A549 (cell line): ENCODE measurements at regions not wholly inside any gene's neighbourhood (a gene's known extent, or its start where the extent isn't known, plus 50 kb on each side); places are given as distances from the start of the nearest gene placed in this dataset.
"Not testable (repeated sequence)": the region's sequence is repeated elsewhere in the genome, so short reads cannot be mapped to it uniquely, and the experiment has no call there.

Experiments used
- ATAC-seq, 2 experiments: fragments of 200-7000 bp in 1 of 2; fragments of >200 bp in 1 of 2; cut with Nextera tagmentation in 1 of 2; cut with Tn5 transposase in 1 of 2; 3 replicates each; pipeline versions ENCODE4 v1.8.0 to v1.9.1; 2018 to 2020; ENCODE audit warnings: mild to moderate bottlenecking in 1 of 2, moderate library complexity in 1 of 2
- CTCF ChIA-PET: fragments of 300-600 bp; sonication (Branson Sonifier 250); formaldehyde crosslinking; extraction: SDS; loops from one replicate; lab custom pipeline; 2021; ENCODE audit warnings: antibody characterized with exemption, inconsistent platforms; lab: Yijun Ruan, JAX
- POLR2A ChIA-PET: fragments of 350-600 bp; formaldehyde crosslinking; extraction: SDS; loops from one replicate; lab custom pipeline; 2021; ENCODE audit warnings: antibody characterized with exemption, inconsistent platforms; lab: Yijun Ruan, JAX
- DNase-seq, 2 experiments: peaks; one replicate each; pipeline versions ENCODE4 v3.0.0 to v3.0.0-alpha.2; 2011 to 2016; ENCODE audit warnings: low read depth in 1 of 2, low spot score in 1 of 2
- FAIRE-seq: peaks from 2 replicates; lab custom pipeline; 2011; peaks lifted over from hg19 to GRCh38; lab: Jason Lieb, UNC
- H3K27ac ChIP-seq, 2 experiments: fragments of >200 bp; sonication (Bioruptor Twin); formaldehyde crosslinking; 3 replicates each; pipeline ENCODE4 v1.5.1; 2016 to 2017
- H3K4me1 ChIP-seq: fragments of >200 bp; sonication (Bioruptor Twin); formaldehyde crosslinking; 3 replicates; pipeline ENCODE4 v1.6.1; 2016
- H3K4me2 ChIP-seq: fragments of >200 bp; sonication (Bioruptor Twin); formaldehyde crosslinking; 3 replicates; pipeline ENCODE4 v1.6.1; 2016
- H3K4me3 ChIP-seq: fragments of >200 bp; sonication (Bioruptor Twin); formaldehyde crosslinking; 3 replicates; pipeline ENCODE4 v1.5.1; 2016
- H3K9me3 ChIP-seq: fragments of >200 bp; sonication (Bioruptor Twin); formaldehyde crosslinking; 3 replicates; pipeline ENCODE4 v1.6.1; 2016
- BHLHE40 ChIP-seq: IDR thresholded peaks from 2 replicates; pipeline ENCODE4 v1.6.1; 2012; ENCODE audit warnings: low read depth, low read length, inconsistent platforms
- CBX8 ChIP-seq: fragments of 200-600 bp; sonication (generic); IDR thresholded peaks from 2 replicates; pipeline ENCODE4 v1.6.1; 2016
- CHD2 ChIP-seq: fragments of 150-350 bp; IDR thresholded peaks from 2 replicates; pipeline ENCODE4 v1.6.1; 2014; ENCODE audit warnings: low read length; ENCODE audit not compliant: partially characterized antibody
- CTCF ChIP-seq: fragments of >200 bp; sonication (Bioruptor Twin); formaldehyde crosslinking; IDR thresholded peaks from 3 replicates; pipeline ENCODE4 v1.5.1; 2016
- E2F6 ChIP-seq: IDR thresholded peaks from 2 replicates; pipeline ENCODE4 v1.6.1; 2012; ENCODE audit warnings: low read depth, borderline replicate concordance
- FOSB ChIP-seq: fragments of 250-450 bp; sonication (Bioruptor Pico); IDR thresholded peaks from 2 replicates; pipeline ENCODE4 v1.5.0; 2020; ENCODE audit warnings: mild to moderate bottlenecking, moderate library complexity
- GATA3 ChIP-seq: IDR thresholded peaks from 2 replicates; pipeline ENCODE4 v1.6.1; 2012; ENCODE audit warnings: borderline replicate concordance
- HDAC2 ChIP-seq: fragments of 200-600 bp; sonication (generic); IDR thresholded peaks from 2 replicates; pipeline ENCODE4 v1.6.1; 2016
- HES2 ChIP-seq: fragments of >200 bp; sonication (Bioruptor Twin); formaldehyde crosslinking; IDR thresholded peaks from 2 replicates; pipeline ENCODE4 v1.6.1; 2016
- MAX ChIP-seq: IDR thresholded peaks from 2 replicates; pipeline ENCODE4 v1.6.1; 2012
- MAZ ChIP-seq: fragments of 150-350 bp; IDR thresholded peaks from 2 replicates; pipeline ENCODE4 v1.6.1; 2014; ENCODE audit warnings: antibody characterized with exemption, low read depth, low read length, borderline replicate concordance
- NFE2L2 ChIP-seq: fragments of 150-350 bp; conservative IDR thresholded peaks from 2 replicates; pipeline ENCODE4 v1.6.1; 2014; ENCODE audit warnings: low read length
- PHF8 ChIP-seq: fragments of 200-600 bp; sonication (generic); IDR thresholded peaks from 2 replicates; pipeline ENCODE4 v1.6.1; 2016; ENCODE audit warnings: low read depth, mild to moderate bottlenecking, antibody characterized with exemption, moderate library complexity, borderline replicate concordance
- POLR2A ChIP-seq: IDR thresholded peaks from 2 replicates; pipeline ENCODE4 v1.6.1; 2012; ENCODE audit warnings: mild to moderate bottlenecking, low read length
- POLR2AphosphoS2 ChIP-seq: conservative IDR thresholded peaks from 2 replicates; pipeline ENCODE4 v1.6.1; 2012; ENCODE audit warnings: low read length, improper control_type of control experiment, inconsistent platforms
- RAD21 ChIP-seq, 2 experiments: fragments of >200 bp in 1 of 2; sonication (Bioruptor Twin) in 1 of 2; formaldehyde crosslinking in 1 of 2; IDR thresholded peaks in 1 of 2; conservative IDR thresholded peaks in 1 of 2; 2 replicates in 1 of 2; 3 replicates in 1 of 2; pipeline ENCODE4 v1.6.1; 2012 to 2018; ENCODE audit warnings: inconsistent platforms in 1 of 2
- SREBF2 ChIP-seq: fragments of 450-650 bp; IDR thresholded peaks from 2 replicates; pipeline ENCODE4 v1.6.1; 2014; ENCODE audit warnings: mild to moderate bottlenecking, moderate library complexity
- TP53 ChIP-seq: fragments of 250-450 bp; sonication (Bioruptor Pico); IDR thresholded peaks from 2 replicates; pipeline ENCODE4 v1.5.0; 2021; ENCODE audit warnings: mild to moderate bottlenecking, moderate library complexity
- WGBS: methylation state at CpG from one replicate; pipeline ENCODE4 v1.1.6; 2017; ENCODE audit errors: missing lambda C conversion rate; 5-methylcytosine and 5-hydroxymethylcytosine counted together
- TF ChIP-seq, protein P1 (sequence below): fragments of 450-650 bp; IDR thresholded peaks from 2 replicates; pipeline ENCODE4 v1.6.1; 2014; ENCODE audit warnings: antibody characterized with exemption

DNA sequence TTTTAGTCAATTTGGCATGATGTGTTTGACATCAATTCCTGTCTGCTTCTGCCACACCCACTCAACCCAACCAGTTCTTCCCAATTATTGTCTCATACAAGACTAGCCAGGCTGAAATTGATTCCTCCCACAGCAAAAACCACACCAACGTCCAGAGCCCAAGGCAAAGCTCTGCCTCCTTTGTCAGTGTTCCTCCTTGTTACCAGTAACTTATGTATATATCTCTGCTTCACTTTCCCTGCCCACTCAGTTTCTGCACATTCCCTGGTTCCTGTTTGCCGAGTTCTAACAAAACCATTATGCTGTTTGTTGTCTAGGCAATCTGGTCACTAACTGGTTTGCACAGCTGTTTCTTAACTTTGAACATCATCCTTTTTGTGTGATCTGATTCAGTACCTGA lies 547.9 kb upstream of the PTCHD4 start:
- Histone ChIP-seq H3K4me3 (no peak overlapping the region), H3K9me3 (no peaks in the 10 kb centered on the region), H3K4me1 (no peaks in the 10 kb centered on the region), H3K4me2 (no peak overlapping the region), H3K27ac (no peak overlapping the region)
- ATAC-seq (no peak), FAIRE-seq (no peak), DNase-seq (no peak)
- POLR2A ChIA-PET: no interaction called here
- 35% methylated on average over 2 of the region's 2 CpGs for WGBS
- TF ChIP-seq RAD21 (conservative IDR thresholded peaks at IDR 0.05 in 1 of 2, IDR thresholded peaks at IDR 0.05 in 1 of 2) (no peak), SREBF2 (no peak), CHD2 (no peak), MAZ (no peak), HDAC2 (no peak), TP53 (CRISPR knock-in tag) (no peak), FOSB (CRISPR knock-in tag) (no peak), CBX8 (no peak), NFE2L2 (no peak)
- CTCF ChIA-PET: interaction anchor here (1.0 kb wide), 1 partner anchor 9 kb away, joined by 3 read pairs; no protein-coding TSS in a partner anchor

DNA sequence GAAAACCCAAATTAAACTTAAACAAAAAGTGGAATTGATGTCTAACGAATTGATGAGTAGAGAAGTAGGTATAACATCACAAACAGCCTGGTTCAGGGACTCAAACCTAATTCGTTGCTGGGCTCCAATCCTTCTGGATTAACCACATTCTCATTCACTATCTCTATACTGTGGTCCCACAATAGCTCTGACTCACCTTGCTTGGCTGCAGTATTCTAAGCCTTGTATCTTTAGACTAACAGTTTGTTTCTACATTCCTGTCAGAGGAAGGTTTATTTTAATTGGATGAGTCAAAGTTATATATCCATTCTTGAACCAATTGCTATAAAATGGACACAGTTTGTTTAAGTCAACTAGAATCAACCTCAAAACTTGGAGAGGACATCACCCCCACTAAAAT lies 530.5 kb upstream of the PTCHD4 start:
- no peaks in the 10 kb centered on the region for H3K9me3 ChIP-seq
- no peak for TF ChIP-seq MAX
- TF ChIP-seq, all 56 proteins: peak for 0
- H3K27ac ChIP-seq: no peak overlapping the region
- no peaks in the 10 kb centered on the region for H3K4me1 ChIP-seq
- H3K4me2 ChIP-seq: no peak overlapping the region
- WGBS: 18% methylated on average over 2 of the region's 2 CpGs
- FAIRE-seq: no peak
- ATAC-seq: no peak
- DNase-seq: no peak
- no peak overlapping the region for H3K4me3 ChIP-seq
- ChIA-PET POLR2A (no interaction called here), CTCF (interaction anchor here (0.9 kb wide), 1 partner anchor 19 kb away, joined by 3 read pairs; no protein-coding TSS in a partner anchor)

DNA sequence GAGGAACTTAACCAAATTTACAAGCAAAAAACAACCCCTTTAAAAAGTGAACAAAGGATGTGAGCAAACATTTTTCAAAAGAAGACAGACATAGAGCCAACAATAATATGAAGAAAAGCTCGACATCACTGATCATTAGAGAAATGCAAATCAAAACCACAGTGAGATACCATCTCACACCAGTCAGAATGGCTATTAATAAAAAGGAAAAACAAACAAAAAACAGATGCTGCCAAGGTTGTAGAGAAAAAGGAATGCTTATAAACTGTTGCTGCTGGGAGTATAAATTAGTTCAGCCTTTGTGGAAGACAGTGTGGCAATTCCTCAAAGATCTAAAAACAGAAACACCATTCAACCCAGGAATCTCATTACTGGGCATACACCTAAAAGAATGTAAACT lies 527.8 kb upstream of the PTCHD4 start:
- H3K4me3 ChIP-seq, FAIRE-seq, CTCF ChIA-PET, POLR2A ChIA-PET, ATAC-seq, H3K9me3 ChIP-seq, H3K4me2 ChIP-seq, H3K27ac ChIP-seq, H3K4me1 ChIP-seq, DNase-seq: not testable (repeated sequence)
- 5% methylated on average over 1 of the region's 1 CpG for WGBS

GRCh38 chr6:48630511-48630910 lies 519.5 kb upstream of the PTCHD4 start:
- ChIA-PET POLR2A (no interaction called here), CTCF (no interaction called here)
- H3K4me1 ChIP-seq: no peaks in the 10 kb centered on the region
- H3K9me3 ChIP-seq: no peaks in the 10 kb centered on the region
- 11% methylated on average over 1 of the region's 1 CpG for WGBS
- DNase-seq: no peak
- no peak for ATAC-seq
- H3K4me2 ChIP-seq: no peak overlapping the region
- no peak overlapping the region for H3K27ac ChIP-seq
- no peak for TF ChIP-seq POLR2AphosphoS2
- no peak for TF ChIP-seq PHF8
- TF ChIP-seq MAX: no peak
- no peak for TF ChIP-seq GATA3
- TF ChIP-seq, protein P1, sequence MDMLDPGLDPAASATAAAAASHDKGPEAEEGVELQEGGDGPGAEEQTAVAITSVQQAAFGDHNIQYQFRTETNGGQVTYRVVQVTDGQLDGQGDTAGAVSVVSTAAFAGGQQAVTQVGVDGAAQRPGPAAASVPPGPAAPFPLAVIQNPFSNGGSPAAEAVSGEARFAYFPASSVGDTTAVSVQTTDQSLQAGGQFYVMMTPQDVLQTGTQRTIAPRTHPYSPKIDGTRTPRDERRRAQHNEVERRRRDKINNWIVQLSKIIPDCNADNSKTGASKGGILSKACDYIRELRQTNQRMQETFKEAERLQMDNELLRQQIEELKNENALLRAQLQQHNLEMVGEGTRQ: no peak
- TF ChIP-seq POLR2A: no peak
- no peak for TF ChIP-seq E2F6
- no peak for TF ChIP-seq BHLHE40
- no peak for TF ChIP-seq HES2
- TF ChIP-seq CTCF: no peak
- TF ChIP-seq, all 56 proteins: peak for 0
- FAIRE-seq: no peak
- H3K4me3 ChIP-seq: no peak overlapping the region
